GM21515 (cell line): ENCODE measurements at regions not wholly inside any gene's neighbourhood (a gene's known extent, or its start where the extent isn't known, plus 50 kb on each side); places are given as distances from the start of the nearest gene placed in this dataset.

Source experiments
- ATAC-seq: cut with Tn5 transposase; IDR thresholded peaks from one replicate; pipeline ENCODE4 v1.9.1; 2021; ENCODE audit not compliant: unreplicated experiment

- ATAC-seq, result no peak
These were observed 614.7 kb downstream of the EBF1 start for GRCh38 chr5:158485047-158485446.

- ATAC-seq, result no peak
These were observed 615.6 kb downstream of the EBF1 start for GRCh38 chr5:158484150-158484549.

DNA sequence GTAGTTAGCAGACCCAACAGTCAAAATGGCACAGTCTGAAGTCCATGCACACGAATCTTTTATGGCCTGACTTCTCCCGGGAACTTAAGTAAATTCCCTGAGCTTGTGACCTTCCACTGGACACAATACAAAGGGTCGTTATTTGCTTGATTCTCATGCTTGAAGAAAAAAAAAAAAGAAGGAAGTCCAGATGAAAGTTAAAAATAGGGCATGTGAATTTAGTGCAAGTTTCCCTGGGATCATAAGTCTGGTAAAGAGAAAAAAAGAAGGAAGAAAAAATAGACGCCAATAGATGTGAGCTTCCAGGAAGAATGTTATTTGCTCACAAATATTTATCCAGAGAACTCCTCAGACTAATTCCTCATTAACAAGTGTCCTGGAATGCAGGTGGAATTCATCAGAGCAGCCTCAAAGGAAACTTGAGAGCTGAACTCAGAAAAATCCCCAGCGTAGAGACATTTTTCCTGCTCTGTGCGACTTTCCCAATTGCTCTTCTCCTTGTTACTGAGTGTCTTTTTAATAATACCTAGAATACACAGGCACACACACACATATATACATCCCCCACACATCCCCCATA is 616.3 kb downstream of the EBF1 start:
- no peak for ATAC-seq

- no peak for ATAC-seq
These were observed 617.6 kb downstream of the EBF1 start for GRCh38 chr5:158482125-158482524.

GRCh38 chr5:158478139-158478538 is 619.2 kb upstream of the CLINT1 start:
- no peak for ATAC-seq

DNA sequence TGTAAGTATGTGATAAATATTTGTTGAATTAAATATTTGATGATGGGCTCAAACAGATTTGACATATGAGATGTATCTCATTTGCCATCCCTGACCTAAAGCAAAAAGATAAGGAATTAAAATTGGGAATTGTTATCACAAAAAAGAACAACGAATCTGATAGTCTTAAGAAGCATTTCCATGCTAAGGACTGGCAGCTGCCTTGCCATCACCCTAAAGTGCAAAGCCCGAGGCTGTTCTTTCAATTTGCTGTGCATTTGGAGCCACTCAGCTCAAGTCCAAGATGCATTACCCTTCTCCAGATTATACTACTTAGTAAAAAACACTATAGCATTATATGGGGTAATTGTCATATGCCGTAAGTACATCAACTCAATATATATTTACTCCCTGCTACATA is 618.3 kb upstream of the CLINT1 start:
- no peak for ATAC-seq

GRCh38 chr5:158473016-158473635 is 614.2 kb upstream of the CLINT1 start:
- ATAC-seq, result no peak

GRCh38 chr5:158471535-158471924 is 612.6 kb upstream of the CLINT1 start:
- no peak for ATAC-seq

- no peak for ATAC-seq
These were observed 612.0 kb upstream of the CLINT1 start for GRCh38 chr5:158470764-158471534.

DNA sequence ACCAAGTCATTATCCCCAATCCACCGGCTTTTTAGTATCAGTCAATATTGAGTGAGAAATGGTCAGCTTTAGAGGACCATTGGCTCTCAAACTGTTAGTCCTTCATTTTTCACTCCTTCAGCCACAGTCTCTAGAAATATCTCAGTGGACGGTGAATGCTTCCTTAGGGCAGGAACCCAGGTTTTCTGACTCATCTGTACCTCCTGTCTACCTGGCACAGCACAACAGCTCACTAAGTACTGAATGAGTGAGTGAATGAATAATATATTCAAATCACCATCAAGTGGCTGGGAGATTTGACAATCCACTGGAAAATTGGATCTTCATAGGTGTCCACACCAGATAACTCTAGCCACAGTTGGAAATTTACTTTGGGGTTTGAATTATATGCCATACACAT is 609.5 kb upstream of the CLINT1 start:
- ATAC-seq, result no peak

- ATAC-seq, result no peak
These were observed 607.2 kb upstream of the CLINT1 start for GRCh38 chr5:158466191-158466590.

DNA sequence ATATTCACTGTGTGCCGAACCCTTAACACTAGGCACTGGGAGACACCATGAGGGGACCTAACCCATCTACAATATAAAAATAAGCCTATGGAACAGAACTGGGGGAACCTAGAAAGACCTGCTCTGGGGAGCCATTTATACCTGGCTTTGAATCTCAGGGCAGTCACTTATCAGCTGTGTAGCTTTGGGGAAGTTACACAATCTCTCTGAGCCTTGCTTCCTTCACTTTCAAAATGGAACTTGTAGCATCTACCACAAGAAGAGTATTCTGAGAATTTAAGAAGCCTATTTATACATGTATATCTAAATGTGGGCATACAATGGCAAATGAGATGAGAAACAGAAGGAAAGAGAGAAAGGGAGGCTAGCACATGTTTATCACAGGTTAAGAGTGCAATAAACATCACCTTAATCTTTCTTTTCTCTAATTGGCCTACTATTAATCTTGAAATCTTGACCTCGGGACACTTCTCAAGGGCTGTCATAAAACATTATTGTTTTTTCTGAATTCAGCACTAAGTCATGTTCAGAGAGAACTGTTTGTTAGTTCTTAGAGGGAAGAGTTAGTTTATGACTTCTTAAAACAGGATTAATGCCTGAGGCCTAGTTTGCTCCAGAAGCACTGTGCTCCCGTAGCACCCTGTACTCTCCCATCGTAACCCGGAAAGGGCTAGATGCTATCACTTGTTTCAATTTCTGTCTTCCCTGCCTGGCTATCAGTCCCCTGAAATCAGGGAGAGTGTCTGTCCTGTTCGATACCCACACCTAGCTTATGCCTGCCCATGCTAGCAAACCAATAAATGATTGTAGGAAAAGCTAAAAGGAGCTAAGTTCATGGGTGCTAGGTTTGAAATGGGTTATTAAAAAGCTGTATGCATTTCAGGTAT is 606.4 kb upstream of the CLINT1 start:
- ATAC-seq, result no peak

GRCh38 chr5:158464383-158464782 is 605.4 kb upstream of the CLINT1 start:
- ATAC-seq, result no peak

DNA sequence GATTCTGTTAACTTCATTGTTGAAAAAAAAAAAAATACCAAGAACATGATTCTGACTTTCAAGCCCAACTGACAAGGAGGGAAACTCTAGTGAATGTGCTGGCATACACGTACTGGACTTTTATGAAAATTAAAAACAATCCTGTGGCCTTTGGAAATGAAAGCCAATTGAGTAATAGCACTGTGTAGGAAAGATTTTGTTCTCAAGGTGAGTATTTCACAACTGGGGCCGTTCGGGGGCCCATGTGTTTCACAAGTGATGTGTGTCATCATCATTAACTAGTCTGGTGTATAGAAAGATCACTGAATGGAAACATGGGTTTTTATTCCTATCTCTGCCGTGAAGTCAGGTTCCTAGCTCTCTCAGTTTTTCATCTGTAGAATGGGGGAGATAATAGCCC is 605.0 kb upstream of the CLINT1 start:
- ATAC-seq, result no peak

GRCh38 chr5:158463188-158463587 is 604.2 kb upstream of the CLINT1 start:
- ATAC-seq, result no peak

- no peak for ATAC-seq
These were observed 603.6 kb upstream of the CLINT1 start for GRCh38 chr5:158462349-158463114.

GRCh38 chr5:158461240-158461854 is 602.4 kb upstream of the CLINT1 start:
- no peak for ATAC-seq

DNA sequence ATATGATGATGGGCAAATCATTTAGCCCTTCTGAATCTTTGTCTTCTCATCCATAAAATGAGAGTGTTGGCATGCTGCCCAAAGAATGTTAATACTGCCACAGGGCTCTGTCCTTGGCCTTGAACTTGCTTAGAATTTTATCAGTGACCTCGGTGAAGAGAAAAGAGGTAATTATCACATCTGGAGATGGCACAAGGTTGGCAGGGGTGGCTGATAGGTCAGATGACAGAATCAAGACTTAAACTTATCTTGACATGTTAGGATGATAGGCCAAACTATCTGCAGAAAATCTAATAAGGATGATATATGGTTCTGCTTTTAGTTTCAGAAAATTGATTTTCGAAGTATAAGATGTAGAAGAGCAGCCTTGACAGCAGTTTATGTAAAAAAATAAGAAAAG is 599.1 kb upstream of the CLINT1 start:
- no peak for ATAC-seq

DNA sequence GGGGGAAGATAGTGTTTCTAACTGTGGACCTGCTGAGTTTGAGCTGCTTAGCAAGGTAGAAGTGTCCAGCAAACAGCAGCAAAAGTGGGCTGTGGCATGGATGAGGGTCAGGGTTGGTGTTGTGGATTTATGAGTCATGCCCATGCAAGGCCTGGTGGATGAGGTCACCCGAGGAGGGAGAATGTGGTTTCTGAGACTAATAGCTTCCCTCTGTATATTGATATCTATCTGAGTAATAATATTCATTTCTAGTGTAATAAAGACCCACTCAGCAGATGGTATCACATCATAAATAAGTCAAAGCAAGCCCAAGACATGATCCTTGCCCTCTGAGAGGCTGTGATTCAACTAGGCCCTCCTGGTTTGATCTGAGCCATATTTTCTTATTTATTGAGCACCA is 597.8 kb upstream of the CLINT1 start:
- ATAC-seq, result no peak

DNA sequence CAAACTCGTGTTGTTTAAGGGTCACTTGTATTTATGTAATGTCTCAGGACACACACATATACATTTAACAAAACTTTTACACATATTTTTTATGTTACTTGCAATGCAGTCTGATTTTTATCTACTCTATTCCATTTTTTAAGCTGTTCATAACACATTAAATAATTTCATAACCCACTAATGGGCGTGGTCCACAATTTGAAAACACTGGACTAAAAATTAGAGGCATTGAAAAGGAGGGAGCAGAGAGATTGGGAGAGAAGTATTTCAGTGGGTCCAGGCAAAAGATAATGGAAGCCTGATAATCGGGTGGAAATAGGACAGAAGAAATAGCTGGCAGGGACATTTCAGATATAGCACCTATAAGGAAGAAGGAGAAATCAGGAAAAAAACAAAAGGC is 597.3 kb upstream of the CLINT1 start:
- no peak for ATAC-seq
